Suprapubic skin (tissue), 3 donors: ENCODE measurements at regions not wholly inside any gene's neighbourhood (a gene's known extent, or its start where the extent isn't known, plus 50 kb on each side); places are given as distances from the start of the nearest gene placed in this dataset.

Experiments used
- CTCF ChIP-seq, 2 donors: fragments of 200-600 bp in 1 of 2; fragments of 450-650 bp in 1 of 2; sonication (generic) in 1 of 2; IDR thresholded peaks; one replicate each; pipeline ENCODE4 v1.5.1; 2016 to 2019; ENCODE audit warnings: antibody characterized with exemption in 2 of 2, mild to moderate bottlenecking in 1 of 2, moderate library complexity in 1 of 2
- POLR2A ChIP-seq, 2 donors: fragments of 450-650 bp; IDR thresholded peaks; one replicate each; pipeline ENCODE4 v1.6.1; 2017; ENCODE audit warnings: antibody characterized with exemption in 2 of 2, mild to moderate bottlenecking in 2 of 2, moderate library complexity in 2 of 2

DNA sequence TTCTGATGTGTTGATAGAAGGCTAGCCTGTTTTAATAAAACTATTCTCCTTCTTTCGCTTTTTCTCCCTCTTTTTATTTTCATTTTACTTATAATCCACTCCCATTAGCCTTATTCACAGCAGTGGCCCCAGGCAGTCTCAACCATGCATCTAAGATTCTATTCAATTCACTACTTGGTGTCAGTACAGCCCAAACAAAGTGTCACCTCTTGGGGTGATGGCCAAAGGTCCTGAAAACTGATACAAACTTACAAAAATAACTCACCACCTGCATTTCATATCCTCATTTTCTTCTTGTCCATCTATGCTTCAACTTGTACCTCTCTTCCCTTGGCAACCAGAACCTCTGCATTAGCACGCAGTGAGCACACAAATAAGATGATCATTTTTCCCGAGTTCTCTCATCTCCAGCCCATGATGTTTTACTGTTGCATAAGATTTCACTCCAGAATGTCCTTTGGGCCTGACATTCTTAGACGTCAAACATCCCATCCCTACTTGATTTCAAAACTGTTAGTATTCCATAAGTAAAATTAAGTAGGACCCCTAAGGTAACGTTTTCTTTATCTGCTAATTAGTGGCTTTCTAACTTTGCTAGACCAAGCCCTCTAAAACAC is 559.3 kb upstream of the TNP1 start:
- TF ChIP-seq POLR2A (IDR thresholded peaks at IDR 0.05): no peak
- no peak for TF ChIP-seq CTCF (IDR thresholded peaks at IDR 0.05)
